ENCODE measurements at regions not wholly inside any gene's neighbourhood (a gene's known extent, or its start where the extent isn't known, plus 50 kb on each side); places are given as distances from the start of the nearest gene placed in this dataset.

DNA sequence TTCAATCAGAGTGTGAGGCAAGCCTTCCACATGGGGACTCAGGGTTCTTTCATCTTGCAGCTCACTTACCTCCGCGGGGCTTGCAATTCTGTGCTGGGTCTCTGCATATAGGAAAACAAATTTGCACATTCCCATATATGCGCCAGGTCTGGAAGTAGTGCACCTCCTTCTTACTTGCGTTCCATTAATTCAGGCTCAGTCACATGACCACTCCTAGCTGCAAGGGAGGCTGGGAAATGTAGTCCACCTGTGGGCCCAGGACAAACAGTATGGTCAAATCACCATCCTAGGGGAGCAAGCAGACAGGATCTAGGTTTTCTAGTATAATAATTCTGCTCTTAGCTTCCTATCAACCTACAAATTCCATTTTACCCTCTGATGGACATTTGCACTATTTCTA is 160.4 kb downstream of the AACS start:
- DNase-seq (ENCODE audit: low spot score): no peak

DNA sequence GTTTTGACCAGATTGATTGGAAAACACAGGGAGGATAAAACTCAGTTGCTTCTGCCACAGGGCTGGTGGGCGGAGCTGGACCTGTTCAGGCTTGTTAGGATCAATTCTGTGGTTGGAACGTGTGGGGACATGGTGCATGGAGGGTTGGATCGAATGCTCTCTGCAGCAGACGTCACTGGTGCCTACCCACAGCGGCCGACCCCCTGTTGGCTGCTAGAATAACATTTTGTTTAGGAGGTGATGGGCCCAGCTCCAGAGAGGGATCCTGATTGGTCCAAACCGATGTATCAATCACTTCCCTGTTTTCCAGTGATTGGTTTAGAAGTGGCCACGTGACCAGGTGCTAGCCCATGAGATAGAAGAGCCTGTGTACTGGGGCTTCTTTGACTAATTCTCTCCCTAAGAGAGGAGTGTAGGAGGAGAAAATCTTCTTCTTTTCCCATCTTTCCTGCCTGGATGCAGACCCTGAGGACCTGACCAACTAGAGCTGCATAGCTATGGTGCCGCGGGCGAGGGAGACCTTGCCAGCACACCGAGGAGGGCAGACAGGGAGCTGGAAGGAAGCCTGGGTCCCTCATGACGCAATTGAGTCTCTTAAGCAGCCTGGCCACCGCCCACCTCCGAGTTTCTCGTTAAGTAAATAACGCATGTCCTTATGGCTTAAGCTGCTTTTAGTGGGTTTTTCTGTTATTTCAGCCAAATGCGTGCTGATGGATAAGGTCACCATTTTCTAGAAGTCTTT is 163.5 kb downstream of the AACS start:
- no peak for DNase-seq (ENCODE audit: low spot score)

DNA sequence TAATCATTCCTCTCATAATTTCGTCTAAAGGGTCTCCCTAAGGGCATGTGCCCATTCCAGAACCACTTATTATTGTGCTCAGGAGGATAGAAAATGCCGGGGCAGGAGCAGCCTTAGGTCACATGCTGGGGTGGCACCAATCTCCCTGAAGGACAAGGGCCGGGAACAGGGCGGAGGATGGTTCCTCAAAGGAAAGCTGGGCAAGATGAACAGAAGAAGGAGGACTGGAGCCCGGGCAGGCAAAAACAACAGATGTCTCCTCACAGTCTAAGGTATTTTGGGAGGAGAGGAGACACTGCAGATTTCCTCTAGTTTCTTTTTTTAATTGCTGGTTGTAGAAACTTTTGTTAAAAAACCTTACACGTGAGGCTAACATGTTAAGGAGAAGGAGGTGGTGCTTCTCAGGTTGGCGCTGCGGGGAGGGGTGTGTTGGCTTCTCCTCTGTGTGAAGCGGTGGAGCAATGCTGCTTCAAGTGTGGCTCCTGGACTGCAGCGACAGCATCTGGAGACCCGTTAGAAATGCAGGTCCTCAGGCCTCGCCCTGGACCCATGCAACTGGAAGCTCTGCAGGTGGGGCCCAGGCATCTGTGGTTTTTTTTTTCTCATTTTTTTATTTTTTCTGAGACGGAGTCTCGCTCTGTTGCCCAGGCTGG is 164.8 kb downstream of the AACS start:
- DNase-seq (ENCODE audit: low spot score): no peak

DNA sequence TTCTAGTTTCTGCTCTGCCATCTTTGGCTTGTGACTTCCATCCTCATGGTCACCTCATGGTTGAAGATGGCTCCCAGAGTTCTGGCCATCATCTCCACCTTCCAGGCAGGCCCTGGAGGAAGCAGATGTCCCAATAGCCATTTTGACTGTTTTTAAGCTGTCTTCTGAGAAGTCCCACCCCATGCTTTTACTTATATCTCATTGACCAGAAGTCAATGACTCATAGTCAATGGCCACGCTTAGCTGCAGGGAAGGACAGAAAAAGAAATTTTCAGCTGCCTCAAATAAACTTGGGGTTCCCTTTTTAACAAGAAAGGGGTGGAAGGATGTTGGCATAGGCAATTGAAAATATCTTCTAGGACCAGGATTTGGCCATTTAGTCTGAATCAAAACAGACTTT is 168.1 kb downstream of the AACS start:
- no peak for DNase-seq (ENCODE audit: low spot score)

- DNase-seq (ENCODE audit: low spot score): no peak
These were observed 174.3 kb downstream of the AACS start for GRCh38 chr12:125239563-125239962.

GRCh38 chr12:125240717-125241116 is 175.5 kb downstream of the AACS start:
- DNase-seq (ENCODE audit: low spot score): no peak

DNA sequence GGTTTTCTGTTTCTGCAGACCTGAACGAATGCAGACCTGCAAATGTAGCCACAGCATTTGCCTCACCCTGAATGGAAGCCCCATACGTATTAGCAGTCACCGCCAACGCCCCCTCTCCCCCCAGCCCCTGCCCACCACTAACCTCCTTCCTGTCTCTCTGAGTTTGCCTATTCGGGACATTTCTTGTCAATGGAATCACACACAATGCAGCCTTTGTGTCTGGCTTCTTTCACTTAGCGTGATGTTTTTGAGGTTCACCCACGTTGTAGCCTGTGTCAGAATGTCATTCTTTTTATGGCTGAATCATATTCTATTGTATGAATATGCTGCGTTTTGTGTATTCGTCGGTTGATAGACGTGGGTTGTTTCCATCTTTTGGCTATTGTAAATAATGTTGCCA is 178.6 kb downstream of the AACS start:
- no peak for DNase-seq (ENCODE audit: low spot score)

- DNase-seq (ENCODE audit: low spot score): no peak
These were observed 179.1 kb downstream of the AACS start for GRCh38 chr12:125244338-125244737.

DNA sequence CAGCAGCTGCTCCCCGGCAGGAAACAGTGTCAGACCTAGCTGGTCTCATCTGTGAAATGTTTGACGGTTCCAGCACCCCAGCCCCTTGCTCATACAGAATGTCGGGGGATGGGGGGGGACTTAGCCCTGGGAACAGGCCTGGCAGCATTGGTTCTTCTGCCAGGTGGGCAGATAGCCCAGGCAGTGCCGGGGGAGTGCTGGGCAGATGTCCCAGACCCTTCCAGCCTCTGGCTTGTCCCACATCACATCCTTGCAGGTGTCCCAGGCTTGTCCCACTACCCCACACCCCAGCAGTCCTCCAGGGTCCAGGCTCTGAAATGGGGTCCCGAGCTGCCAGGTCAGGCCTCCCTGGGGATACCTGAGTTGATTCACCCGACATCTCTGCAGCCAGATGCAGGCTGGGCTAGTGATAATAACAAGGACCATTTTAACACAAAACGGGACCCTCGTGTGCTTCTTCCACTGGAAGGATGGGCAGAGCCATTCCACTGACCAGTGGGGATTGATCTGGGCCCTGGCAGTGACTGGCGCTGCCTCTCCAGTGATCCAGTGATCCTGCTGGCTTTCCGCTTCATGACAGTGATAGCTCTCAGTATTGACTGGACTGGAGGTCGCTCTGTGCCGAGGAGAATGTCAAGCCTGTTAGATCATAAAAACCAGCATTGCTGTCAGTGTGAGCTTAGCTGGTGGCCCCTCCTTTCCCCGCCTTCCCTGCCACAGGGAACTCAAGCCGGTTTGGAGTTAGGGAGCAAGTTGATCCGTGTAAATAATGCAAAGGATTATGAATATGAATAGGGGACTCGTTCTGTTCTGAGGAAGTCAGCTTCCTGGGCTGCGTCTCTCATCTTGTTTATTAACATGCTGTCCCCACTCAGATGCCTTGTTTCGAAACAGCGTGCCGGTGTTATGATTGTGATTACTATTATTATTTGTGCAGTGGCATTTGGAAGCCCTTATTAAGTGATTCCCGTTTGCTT is 180.6 kb downstream of the AACS start:
- no peak for DNase-seq (ENCODE audit: low spot score)

DNA sequence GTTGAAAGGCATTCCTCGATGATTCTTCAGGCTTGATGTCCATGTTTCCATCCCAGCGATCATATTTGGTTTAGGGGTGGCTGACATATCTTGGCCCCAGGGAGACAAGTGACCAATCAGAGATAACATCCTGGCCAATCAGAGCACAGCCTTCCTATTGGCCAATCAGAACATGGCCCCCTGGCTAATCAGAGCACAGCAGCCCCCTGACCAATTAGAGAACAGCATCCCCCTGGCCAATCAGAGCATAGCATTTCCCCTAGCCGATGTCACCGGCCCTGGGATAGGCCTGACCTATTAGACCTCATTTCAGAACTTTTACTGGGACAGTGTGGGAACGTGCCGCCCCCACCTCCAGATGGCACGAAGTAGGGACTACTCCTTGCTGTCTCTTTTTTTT is 182.2 kb downstream of the AACS start:
- DNase-seq (ENCODE audit: low spot score): no peak

- DNase-seq (ENCODE audit: low spot score): no peak
These were observed 184.0 kb downstream of the AACS start for GRCh38 chr12:125249066-125249824.

DNA sequence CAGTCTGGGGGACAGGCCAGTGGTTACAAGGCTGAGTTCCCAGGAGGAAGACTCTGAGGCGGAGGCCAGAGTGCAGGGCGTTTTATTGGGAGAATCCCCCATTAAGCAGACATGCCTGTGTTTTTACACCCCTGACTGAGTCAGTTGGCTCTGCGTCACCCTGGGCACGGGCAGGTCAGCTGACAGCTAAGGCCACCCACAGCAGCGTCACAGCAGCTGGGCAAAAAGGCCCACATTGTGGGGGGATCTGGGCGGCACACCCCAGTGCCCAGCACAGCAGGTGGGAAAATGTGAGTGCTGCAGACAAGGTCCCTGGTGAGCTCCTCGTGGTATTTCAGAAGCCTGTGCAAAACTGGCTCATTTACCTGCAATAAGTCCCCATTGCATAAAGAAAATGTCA is 184.7 kb downstream of the AACS start:
- no peak for DNase-seq (ENCODE audit: low spot score)

DNA sequence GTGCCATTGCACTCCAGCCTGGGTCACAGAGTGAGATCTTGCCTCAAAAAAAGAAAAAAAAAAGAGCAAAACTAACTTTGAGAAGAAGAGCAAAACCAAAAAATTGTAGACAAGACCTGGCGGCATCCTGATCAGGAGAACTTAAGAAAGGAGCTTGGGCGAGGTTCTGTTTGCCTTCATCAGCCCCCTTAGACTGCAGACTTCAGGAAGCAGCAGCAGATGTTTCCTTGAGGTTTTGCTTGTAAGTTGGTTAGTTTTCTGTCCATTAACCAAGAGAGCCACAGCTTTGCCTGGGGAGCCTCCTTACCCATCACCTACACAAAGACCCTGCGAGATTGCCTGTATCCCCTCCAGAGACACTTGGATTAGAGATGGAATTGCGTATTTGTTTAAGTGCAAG is 189.0 kb downstream of the AACS start:
- no peak for DNase-seq (ENCODE audit: low spot score)

- DNase-seq (ENCODE audit: low spot score): no peak
These were observed 189.6 kb downstream of the AACS start for GRCh38 chr12:125254856-125255255.

GRCh38 chr12:125255935-125256633 is 190.8 kb downstream of the AACS start:
- no peak for DNase-seq (ENCODE audit: low spot score)

- no peak for DNase-seq (ENCODE audit: low spot score)
These were observed 191.3 kb downstream of the AACS start for GRCh38 chr12:125256634-125256936.

DNA sequence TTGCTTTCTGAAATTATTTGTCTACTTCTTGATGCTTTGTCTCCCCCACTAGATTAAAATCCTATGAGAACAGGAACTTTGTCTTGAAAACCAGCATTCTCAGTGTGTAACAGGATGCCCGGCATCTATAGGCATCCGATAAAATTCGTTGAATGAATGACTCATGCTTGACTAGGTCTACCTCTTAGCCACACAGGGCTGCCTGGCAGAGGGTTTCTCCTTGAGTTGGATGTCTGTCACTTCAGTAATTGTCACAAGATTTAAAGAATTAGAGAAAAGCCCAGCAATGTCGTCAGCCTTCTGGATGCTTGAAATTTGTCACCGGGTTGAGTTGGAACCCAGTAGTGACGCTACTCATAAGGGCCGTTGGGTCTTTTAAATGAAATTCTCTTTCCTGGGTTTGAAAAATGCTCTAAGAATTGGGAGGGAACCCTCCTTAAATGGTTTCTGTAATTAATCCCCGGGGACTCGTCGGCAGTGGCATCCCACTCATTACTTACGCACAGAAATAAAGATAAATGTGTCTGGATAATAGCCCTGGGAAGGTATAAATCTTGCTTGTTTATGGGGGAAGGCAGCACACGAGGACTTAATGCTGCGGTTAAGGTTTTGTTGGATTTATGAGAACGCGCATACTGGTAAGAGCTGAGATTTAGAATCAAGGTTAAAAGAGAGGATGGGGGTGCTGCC is 194.1 kb downstream of the AACS start:
- DNase-seq (ENCODE audit: low spot score): no peak

- DNase-seq (ENCODE audit: low spot score): no peak
These were observed 197.6 kb downstream of the AACS start for GRCh38 chr12:125262851-125263250.

DNA sequence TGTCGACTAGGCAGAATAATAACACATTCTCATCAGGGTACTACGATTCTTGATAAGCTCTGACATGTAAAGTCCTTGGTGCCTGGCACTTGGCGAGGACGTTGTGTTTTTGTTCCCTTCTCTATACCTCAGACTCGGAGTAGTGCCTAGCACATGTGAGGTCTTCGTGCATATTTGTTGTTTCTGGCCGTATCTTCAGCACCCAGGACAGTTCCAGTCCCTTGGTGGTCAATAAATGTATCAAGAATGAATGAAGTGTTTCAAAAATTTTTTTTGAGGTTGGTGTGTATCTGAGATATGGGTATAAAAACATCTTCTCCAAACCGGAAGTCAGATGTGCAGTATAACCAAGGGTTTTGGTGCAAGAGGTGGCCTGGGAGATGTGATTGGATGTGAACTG is 198.2 kb downstream of the AACS start:
- DNase-seq (ENCODE audit: low spot score): no peak

GRCh38 chr12:125267114-125267513 is 201.9 kb downstream of the AACS start:
- no peak for DNase-seq (ENCODE audit: low spot score)

DNA sequence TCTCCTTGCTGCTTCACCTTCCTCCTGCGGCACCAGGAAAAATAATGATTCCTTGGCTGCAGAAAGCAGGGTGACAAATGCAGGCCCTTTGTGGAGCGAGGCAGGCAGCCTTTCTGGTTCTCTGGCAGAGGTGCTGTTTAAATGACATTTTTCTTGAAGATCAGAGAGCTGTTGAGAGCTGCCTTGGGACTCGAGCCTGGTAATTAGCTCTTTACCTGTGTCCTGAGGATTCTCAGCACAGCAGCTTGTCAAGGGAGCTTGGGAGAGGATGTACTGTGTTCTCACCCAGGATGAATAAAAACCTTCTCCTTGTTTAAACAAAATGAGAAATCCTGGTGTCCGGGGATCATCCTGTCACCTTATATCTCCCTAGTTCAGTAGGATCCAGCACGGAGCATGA is 204.0 kb downstream of the AACS start:
- DNase-seq (ENCODE audit: low spot score): no peak

Measured in AG08395 (cell line).